HS-5 (cell line): ENCODE measurements at regions not wholly inside any gene's neighbourhood (a gene's known extent, or its start where the extent isn't known, plus 50 kb on each side); places are given as distances from the start of the nearest gene placed in this dataset.
"Not testable (repeated sequence)": the region's sequence is repeated elsewhere in the genome, so short reads cannot be mapped to it uniquely, and the experiment has no call there.

Experiments
- DNase-seq: peaks from one replicate; pipeline ENCODE4 v3.0.0-alpha.2; 2012; ENCODE audit warnings: low read depth

DNA sequence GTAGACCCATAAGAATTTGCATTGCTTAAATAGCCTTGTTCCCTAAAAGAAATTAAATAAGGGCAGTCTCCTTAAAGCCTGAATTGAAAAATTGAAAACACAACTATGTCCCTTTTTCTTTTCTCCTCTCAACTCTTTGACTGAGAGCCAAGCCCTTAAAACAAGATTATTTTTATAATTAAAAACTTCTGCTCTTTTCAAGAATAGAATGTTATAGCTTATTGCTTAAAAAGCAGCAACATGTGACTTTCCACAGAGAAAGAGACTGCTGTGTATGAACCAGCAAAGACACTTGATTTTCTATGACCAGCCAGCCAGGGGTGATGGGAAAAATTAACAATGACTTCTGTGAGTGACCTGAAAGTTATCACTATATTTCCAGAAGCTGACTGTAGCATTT lies 295.2 kb upstream of the CELF2 start:
- DNase-seq = no peak

DNA sequence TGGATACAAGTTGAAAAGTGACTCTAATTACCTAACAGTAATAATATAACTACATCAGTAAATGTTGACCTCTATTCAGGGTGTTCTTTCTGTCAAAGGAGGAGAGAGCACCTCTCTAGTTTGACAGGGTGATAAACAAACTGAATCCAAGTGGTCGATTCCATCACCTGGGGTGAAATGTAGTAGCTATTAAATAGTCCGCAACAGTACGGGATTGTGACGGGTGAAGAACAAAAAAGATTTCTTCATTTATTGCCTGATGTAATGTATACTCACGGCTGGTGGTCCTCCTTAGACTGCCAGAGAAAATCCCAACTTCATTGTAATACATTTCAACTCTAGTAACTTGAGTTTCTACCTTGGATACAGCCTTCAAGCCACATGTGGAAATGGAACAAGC lies 292.5 kb upstream of the CELF2 start:
- no peak for DNase-seq

DNA sequence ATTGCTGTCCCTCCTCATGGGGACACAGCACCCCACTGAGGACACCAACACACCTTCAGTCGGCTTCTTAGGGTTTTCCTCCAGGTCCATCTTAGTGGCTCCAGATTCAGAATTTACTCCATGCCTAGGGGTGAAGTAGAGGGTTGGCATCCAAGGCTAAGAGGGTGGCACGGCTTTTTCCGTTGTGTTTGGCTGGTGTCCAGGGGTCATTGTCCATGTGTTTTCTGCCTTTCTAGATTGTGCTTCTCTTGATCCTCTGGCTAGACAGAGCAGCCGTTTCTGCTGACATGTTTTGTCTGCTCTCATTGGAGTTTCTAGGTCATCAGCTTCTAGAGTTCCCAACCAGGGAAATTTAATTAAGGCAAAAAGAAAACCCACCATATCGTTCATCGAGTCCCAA lies 291.6 kb upstream of the CELF2 start:
- no peak for DNase-seq

DNA sequence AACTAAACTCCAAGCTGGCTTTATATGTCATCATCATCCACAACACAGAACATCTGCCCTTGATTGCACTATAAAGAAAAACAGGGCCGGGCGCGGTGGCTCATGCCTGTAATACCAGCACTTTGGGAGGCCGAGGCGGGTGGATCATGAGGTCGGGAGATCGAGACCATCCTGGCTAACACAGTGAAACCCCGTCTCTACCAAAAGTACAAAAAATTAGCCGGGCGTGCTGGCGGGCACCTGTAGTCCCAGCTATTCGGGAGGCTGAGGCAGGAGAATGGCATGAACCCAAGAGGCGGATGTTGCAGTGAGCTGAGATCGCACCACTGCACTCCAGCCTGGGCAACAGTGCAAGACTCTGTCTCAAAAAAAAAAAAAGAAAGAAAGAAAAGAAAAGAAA lies 290.3 kb upstream of the CELF2 start:
- DNase-seq = not testable (repeated sequence)

DNA sequence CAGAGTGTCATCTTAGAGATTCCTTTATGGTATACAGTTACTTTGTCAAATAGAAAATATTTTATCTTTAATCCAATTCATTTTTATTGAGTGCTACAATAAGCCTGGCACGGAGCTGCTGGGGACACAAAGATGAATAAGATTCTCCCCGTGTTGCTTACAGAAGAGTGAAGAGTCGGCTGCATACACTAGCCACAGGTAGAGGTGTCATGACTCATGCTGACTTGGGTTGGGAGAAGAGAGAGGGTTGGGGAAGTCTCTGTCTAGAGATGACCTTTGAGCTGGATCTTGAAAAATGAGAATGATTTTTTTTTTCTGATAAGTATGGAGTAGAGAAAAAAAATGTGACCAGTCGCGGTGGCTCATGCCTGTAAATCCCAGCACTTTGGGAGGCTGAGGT lies 289.9 kb upstream of the CELF2 start:
- DNase-seq = no peak

DNA sequence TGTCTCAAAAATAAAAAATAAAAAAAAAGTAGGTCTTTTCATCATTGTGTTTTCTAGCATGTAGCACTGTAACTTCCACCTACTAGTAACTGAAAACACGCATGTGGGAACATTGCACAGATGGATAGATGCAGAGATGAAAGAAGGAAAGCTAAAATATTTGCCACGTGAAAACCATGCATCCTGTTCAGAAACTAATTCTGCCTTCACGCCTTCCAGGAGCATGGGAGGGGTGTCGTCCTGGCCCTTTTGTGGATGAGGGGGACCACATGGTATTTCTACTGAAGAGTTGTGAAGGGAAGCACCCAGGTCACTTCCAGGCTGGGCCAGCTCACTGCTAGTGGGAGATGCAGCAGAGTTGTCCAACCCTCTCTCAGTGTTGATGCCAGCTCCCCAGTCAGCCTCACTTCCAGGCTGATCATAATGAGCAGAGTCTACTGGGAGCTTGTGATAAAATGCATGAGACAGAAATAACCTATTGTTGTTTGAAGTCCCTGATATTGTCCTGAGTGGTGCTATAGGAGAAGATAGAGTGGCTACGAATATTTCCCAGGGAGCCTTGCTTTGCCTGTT lies 287.1 kb upstream of the CELF2 start:
- DNase-seq = no peak

DNA sequence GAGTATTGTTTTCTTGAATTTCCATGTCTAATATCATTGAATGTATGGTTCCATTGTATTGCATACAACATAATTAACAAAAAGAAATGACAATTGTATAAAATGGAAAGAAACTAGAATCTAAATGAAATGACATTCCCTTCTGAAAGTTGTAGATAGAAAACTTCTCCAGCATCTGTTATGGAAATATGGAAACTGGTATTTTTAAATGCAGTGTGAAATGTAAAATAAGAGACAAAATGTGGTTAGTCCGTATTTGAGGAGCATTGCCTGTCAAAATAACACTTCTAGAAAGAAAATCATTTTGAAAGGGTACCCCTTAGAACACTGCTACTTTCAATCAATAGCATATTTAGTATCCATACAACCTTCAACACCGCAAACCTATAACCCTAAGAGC lies 286.3 kb upstream of the CELF2 start:
- DNase-seq = no peak

DNA sequence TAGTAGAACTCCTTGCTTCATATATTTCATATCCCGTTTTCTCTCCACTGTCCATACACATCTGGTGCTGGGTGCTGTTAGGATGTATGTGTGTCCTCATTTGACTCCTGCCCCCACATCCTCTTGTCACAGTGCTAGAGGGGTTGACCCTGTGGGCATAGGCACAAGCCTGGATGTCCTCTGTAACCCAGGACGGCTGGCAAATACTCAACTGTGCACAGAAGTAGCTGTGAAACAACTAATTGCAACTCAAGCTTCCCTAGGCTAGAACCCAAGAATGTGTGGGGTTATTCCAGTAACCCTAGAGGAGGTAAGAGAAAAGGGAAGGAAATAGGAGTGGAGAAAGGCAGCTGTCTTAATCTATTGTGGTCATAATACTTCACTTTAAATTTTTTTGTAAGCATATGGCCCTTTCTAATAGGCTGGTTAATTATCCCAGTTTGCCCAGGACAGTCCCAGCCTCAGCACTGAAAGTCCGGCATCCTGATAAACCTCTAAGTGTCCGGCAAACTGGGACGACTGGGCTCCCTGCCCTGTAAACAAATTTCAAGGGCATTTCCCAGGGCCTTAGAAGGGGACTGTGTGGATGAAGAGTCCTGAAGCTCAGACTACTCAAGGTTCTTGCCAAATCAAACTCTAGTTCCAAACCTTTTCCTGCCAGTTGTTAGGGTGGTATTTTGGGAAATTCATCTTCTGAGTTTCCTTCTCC lies 283.2 kb upstream of the CELF2 start:
- DNase-seq = no peak

DNA sequence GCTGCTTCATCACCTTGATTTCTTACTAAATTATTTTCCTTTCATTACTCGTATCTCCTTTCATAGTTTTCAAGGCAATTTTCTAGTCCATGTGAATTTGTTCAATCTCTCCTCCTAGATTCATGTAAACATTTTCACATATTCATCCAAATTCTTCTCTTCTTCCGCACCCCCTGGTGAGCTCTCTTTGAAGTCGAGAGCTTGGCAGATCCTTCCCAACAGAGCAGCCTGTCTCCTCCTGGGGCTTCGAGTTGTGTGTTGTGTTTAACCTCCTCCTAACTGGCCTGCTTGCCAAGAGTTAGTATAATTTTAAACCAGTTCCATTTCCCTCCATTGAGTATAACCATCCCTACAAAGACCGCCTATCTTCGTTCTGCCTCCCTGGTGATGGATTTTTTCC lies 272.4 kb upstream of the CELF2 start:
- DNase-seq = no peak

DNA sequence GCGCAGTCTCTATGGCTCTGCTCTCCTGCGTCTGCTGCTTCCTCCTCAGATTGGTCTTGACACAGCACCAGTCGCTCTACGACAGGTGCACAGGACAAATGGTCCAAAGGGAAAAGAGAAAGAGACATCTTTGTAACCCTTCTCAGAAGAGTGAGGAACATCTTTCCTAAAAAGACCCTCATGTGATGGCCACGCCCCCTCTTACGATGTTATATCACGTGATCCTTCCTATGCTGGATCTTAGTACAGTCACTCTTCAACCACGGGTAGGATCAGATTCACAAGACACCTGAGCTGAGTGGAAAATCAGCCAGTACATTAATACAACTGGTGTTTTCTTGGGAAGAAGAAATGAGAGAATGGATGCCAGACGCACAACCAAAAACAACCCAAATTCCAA lies 262.2 kb upstream of the CELF2 start:
- DNase-seq = no peak

DNA sequence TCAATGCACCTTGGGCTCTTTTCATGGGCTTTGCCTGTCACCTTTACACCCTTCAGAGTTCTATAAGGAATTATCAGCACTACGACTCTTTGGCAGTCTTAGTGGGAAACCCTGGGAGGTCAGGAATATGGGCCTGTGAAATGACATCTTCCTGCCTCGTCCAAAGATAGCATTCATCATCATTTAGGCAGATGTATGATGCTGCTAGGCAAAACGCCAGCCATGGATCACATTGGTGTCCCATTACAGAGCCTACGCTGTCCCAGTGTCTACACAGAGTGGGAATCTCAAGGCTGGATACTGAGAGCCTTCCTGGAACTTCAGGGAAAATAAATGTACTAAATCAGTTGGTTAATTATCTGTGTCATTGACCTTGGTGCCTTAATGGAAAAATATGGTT lies 259.4 kb upstream of the CELF2 start:
- DNase-seq = no peak

DNA sequence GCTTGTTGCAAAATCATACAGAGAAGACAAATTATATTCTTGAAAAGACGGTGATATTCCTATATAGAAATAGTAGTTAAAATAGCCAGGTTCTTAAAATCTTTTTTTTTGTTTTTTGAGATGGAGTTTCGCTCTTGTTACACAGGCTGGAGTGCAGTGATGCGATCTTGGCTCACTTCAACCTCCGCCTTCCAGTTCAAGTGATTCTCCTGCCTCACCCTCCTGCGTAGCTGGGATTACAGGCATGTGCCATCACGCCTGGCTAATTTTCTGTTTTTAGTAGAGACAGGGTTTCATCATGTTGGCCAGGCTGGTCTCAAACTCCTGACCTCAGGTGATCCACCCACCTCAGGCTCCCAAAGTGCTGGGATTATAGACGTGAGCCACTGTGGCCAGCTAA lies 257.9 kb upstream of the CELF2 start:
- DNase-seq = not testable (repeated sequence)

DNA sequence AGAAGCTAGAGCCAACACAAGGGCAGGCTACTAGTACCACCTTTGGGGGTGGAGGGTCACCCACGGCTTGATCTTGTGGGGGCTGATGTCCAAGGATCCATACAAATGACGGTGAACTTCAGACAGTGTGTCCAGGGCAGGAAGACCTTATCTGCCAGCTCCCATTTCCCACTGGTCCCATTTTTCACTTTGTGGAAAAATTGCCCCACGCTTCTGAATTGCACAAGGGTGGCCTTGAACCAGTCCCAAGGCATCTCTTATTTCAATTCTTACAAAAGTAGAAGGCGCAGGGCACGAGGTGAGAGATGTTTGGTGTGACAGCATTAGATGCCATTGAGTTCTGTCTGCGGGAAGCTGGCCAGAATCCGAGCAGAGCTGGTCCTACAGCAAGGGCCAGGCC lies 252.7 kb upstream of the CELF2 start:
- DNase-seq = no peak

DNA sequence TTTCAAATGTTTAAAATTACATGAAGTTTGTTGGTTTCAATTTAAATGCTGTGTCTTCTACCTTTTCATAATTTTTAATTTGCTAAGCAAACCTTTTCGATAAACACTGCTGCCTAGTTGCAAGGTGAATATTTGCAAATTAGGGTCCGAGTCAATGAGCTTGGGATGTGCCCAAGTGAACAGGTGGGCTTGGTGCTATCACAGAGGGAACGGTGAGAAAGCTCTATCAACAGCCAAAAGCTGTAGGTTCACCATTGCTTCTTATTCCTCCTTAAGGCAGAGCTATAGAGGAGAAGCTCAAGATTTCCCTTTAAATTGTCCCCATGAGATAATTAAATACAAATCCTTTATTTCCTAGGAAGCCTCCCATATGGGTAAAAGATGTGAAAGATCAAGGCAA lies 245.3 kb upstream of the CELF2 start:
- DNase-seq = no peak

DNA sequence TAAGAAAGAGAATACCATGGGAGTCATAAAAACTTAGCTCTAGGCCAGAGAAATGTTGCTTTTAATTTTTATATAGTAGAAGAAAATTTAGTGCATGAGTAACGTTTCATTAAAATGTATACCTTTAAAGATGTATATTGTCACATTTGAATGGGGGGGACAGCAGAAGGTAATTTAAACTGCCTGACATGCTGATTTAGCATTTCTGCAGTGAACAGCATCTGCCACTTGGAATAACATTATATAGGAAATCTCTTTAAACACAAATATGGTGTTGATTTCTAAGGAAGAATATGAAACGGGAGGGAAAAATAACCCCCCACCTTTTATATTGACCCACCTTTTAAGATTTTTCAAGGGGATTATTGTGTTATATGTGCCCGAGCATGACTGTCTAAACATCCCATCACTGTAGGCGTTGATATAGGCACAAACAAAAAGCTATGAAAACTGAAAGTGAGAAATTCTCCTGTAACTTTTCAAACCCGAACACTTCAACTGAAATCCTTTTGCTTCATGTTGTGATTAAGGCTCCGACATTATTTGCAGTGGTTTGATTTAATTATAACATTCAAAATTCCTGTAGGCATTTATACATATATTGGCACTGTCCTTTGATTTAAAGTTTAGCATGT lies 244.7 kb upstream of the CELF2 start:
- DNase-seq = no peak

DNA sequence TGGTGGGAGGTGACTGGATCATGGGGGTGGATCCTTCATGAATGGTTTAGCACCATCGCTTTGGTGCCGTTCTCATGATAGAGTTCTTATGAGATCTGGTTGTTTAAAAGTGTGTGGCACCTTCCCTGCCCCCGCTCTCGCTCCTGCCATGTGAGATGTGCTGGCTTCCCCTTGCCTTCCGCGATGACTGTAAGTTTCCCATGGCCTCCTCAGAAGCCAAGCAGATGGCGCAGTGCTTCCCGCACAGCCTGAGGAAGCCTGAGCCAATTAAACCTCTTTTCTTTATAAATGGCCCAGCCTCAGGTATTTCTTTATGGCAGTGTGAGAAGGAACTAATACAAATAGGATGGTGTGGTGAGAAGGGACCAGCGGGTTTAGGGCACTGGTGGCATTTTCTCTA lies 243.3 kb upstream of the CELF2 start:
- no peak for DNase-seq

DNA sequence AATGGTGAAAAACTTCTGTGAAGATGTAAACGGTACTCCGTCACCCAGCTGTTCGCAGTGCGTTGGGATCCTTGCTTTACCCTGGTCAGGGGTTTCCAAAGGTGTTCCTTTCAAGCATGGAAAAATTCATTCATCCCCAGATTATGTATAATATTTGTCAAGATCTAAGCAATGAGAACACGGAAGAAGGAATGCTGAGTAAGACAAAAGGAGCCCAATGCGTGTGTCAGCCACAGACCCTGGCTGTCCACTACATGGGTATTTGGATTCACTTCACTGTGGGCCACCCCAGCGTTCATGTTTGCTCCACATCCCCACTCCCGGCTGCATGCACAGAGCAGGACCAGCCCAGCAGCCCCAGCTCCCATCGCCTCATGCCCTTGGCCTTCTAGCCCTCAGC lies 241.3 kb upstream of the CELF2 start:
- no peak for DNase-seq

DNA sequence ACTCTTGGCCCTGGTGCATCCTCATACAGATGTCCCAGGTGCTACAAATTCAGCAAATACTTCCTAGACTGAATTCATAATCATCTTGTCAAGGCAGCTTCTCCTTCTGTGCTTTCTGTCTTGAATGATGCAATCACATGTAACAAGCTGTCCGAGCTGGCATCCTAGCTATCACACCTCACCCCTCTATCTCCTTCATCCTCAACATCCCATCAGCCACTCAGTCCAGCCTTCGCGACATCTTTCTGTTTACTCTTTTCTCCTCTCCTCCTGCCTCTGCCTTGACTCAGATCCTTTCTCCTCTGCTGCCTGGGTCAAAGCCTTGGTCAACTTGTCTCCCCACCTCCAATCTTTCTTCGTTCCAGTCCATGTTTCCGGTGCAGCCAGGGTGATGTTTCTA lies 240.4 kb upstream of the CELF2 start:
- no peak for DNase-seq

DNA sequence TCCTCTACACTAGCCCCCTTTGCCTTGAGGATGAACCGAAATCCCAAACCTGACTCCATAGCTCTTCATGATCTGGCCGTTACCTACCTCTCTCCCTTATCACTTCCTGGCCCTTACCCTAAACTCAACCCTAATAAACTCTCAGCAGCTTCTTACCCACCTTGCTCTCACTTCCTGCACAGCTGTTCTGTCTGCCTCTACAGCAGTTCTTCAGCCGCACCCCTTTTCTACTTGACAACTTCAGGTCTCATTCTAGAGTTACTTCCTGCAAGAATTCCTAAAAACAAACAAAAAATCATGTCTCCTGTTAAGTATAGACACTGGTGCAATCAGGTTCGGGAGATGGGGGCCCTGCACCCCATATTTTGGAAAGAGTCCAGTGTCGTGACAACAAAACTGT lies 239.9 kb upstream of the CELF2 start:
- no peak for DNase-seq

DNA sequence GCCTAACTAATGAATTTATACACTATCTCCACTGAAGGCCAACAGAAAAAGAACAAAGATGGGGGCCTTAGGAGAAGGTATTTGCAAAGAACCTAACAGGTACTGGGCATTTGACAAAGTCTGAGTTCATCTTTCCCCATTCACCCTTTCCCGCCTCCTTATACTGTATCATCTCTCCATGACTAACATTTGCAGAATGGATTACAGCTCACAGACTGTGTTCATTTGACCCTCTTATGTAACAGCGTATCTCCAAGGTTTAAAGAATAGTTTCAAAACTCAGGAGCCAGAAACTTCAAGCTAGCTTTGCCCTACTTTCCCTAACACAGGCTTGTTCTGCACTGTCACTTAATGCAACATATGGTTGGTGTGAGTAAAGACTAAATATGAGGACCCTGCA lies 238.7 kb upstream of the CELF2 start:
- no peak for DNase-seq

DNA sequence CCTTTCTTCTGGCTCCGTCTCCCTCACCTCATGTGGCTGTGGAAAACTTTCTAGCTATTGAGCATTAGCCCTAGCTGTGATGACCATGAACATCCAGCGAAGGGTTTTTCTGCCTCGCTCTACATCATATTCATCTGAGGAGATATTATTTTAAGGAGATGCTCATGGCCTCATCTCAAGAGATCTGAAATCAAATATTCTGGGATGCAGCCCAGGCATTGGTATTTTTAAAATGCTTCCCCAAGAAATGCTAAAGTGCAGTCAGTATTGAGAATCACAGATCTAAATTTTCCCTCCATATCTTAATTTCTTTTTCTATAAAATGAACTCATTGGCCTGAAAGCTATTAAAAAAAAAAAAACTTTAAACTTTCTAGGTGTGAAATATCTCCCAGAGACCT lies 238.2 kb upstream of the CELF2 start:
- no peak for DNase-seq

DNA sequence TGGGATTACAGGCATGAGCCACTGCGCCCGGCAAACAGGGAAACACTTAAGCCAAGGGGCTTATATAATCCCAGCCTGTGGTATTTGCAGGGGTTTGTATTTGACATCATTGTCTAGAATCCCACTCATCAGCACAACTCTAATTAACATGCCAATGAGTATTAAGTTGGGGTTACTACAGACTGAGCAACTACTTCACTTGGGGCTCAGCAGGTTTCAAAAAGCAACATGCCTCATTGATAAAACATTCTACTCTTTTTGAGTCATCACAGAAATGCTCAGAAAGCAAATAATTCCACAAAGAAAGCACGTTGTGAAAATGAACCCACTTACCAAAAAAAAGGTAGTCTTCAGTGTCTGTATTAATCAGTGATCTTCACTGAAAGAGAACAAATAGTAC lies 236.9 kb upstream of the CELF2 start:
- DNase-seq = peak; percentile 18

DNA sequence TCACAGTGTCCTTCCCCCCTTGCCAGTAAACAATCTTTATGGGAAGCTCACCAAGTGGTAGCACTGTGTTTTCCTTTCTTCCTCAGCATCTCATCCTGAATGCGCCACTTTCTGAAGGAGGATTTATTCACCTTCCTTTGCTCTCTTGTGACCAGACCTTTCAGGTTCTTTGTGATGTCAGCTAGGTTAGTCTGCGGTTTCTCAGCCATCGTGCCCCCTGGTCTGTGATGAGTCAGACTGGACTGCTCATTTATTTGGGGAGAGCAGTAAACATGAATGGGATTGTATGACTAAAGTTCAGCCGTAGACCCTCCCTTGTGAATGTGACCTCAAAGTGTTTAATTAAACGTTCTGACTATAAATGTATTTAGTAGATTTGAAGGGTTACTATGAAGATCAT lies 235.1 kb upstream of the CELF2 start:
- no peak for DNase-seq

DNA sequence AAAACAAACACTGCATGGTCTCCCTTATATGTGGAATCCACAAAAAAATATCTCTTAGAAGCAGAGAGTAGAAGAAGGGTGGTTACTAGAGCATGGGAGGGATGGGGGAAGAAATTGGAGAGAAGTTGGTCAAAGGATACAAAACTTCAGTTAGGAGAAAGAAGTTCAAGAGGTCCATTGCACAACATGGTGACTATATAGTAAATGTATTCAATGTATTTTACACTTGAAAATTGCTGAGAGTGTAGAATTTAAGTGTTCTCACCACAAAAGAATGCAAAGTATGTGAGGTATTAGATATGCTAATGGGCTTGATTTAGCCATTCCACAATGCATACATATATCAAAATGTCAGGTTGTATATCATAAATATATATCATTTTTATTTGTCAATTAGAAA lies 232.0 kb upstream of the CELF2 start:
- DNase-seq = peak; percentile 66
